Esophagus squamous epithelium (tissue), 5 donors: ENCODE measurements at regions not wholly inside any gene's neighbourhood (a gene's known extent, or its start where the extent isn't known, plus 50 kb on each side); places are given as distances from the start of the nearest gene placed in this dataset.
A peak's percentile ranks its signal among the peaks of the same experiment; 100 is the strongest.

Source experiments
- DNase-seq: peaks from one replicate; lab custom pipeline; 2025; lab: John Stamatoyannopoulos, UW
- H3K27ac ChIP-seq, 4 donors: fragments of 200-600 bp; sonication (generic); one replicate each; pipeline ENCODE4 v1.5.1; 2016 to 2019; ENCODE audit warnings: mild to moderate bottlenecking in 1 of 4
- H3K27me3 ChIP-seq, 4 donors: fragments of 200-600 bp; sonication (generic); 1 replicate in 3 of 4; 2 replicates in 1 of 4; pipeline versions ENCODE4 v1.5.1 to v1.6.0; 2017 to 2021; ENCODE audit warnings: antibody characterized with exemption in 1 of 4
- H3K36me3 ChIP-seq, 3 donors: fragments of 200-600 bp; sonication (generic); one replicate each; pipeline ENCODE4 v1.5.1; 2016 to 2019
- H3K4me1 ChIP-seq, 3 donors: fragments of 200-600 bp; sonication (generic); one replicate each; pipeline ENCODE4 v1.5.1; 2017 to 2019
- H3K4me3 ChIP-seq, 4 donors: fragments of 200-600 bp; sonication (generic); 1 replicate in 3 of 4; 2 replicates in 1 of 4; pipeline ENCODE4 v1.5.1; 2016 to 2019; ENCODE audit warnings: mild to moderate bottlenecking in 2 of 4, moderate library complexity in 1 of 4
- H3K9me3 ChIP-seq, 3 donors: fragments of 200-600 bp; sonication (generic); one replicate each; pipeline ENCODE4 v1.5.1; 2016 to 2019
- POLR2A ChIP-seq, 4 donors: fragments of 450-650 bp; IDR thresholded peaks; one replicate each; pipeline ENCODE4 v1.6.1; 2017; ENCODE audit warnings: antibody characterized with exemption in 4 of 4, mild to moderate bottlenecking in 4 of 4, moderate library complexity in 3 of 4
- WGBS, 2 donors: methylation state at CpG; one replicate each; pipeline ENCODE4 v1.1.5; 2018; 5-methylcytosine and 5-hydroxymethylcytosine counted together
- intact Hi-C: fragments of 100-400 bp; cut with DNase I; formaldehyde crosslinking; loops from one replicate; pipeline ENCODE4 v1.15.0; 2022
- TF ChIP-seq, protein P1 (sequence below), 6 experiments: fragments of 450-650 bp in 4 of 6; fragments of 200-600 bp in 2 of 6; sonication (generic) in 2 of 6; IDR thresholded peaks; one replicate each; pipeline ENCODE4 v1.5.1; 2016 to 2019; ENCODE audit warnings: antibody characterized with exemption in 6 of 6, mild to moderate bottlenecking in 4 of 6, moderate library complexity in 4 of 6
- donor health status: DM: yes; HTN: yes; CAD: no.

DNA sequence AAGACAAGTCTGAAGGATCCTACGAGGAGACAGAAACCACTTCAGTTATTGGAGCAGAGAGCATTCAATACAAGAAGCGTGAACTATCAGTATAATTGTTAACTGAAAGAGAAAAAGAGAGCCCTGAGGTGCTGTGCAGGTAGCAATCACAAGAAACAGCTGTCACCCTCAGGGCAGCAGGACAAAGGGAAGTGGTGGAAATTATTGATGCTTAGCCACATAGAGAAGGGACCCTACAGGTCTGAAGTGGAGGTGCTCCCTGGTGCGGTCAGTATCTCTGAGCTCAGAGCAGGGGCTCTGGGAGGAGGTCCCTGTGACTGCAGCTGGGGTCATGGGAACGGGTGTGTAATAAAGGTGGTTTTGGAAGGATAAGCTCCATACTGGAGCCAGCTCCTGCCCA is 97.8 kb upstream of the KLF6 start:
- intact Hi-C loops, result no loop called here
- DNase-seq, result no peak

DNA sequence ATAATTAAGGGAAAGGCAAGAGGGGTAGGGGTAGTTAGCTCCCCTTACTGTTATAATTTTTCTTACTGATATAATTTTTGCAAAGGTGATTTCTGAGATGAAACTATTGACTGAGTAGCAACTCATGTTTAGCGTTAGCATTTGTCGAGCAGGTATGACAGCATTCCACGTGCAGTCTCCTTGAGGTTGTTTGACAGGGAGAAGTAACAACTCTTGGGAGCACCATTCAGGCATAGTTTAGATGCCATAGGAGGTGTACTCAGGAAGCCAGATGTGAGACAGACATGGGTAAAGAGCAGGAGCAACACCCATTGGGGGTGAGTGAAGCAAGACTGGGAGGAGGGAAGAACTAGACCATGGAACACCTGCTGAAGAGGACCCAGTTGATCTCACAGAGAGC is 96.6 kb upstream of the KLF6 start:
- peak overlapping the region in 1 of 4 donors; percentile 21 for H3K27ac ChIP-seq
- no peaks in the 10 kb centered on the region for H3K9me3 ChIP-seq
- 54 to 97% methylated on average over 3 of the region's 3 CpGs for WGBS, 2 donors
- H3K27me3 ChIP-seq, result no peaks in the 10 kb centered on the region
- TF ChIP-seq POLR2A (IDR thresholded peaks at IDR 0.05), result no peak
- TF ChIP-seq, protein P1, sequence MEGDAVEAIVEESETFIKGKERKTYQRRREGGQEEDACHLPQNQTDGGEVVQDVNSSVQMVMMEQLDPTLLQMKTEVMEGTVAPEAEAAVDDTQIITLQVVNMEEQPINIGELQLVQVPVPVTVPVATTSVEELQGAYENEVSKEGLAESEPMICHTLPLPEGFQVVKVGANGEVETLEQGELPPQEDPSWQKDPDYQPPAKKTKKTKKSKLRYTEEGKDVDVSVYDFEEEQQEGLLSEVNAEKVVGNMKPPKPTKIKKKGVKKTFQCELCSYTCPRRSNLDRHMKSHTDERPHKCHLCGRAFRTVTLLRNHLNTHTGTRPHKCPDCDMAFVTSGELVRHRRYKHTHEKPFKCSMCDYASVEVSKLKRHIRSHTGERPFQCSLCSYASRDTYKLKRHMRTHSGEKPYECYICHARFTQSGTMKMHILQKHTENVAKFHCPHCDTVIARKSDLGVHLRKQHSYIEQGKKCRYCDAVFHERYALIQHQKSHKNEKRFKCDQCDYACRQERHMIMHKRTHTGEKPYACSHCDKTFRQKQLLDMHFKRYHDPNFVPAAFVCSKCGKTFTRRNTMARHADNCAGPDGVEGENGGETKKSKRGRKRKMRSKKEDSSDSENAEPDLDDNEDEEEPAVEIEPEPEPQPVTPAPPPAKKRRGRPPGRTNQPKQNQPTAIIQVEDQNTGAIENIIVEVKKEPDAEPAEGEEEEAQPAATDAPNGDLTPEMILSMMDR (IDR thresholded peaks at IDR 0.05), result no peak
- H3K36me3 ChIP-seq, result no peaks in the 10 kb centered on the region
- no peak for DNase-seq
- intact Hi-C loops, result no loop called here
- no peak overlapping the region for H3K4me3 ChIP-seq
- H3K4me1 ChIP-seq, result peaks cover 5 to 19% (median 7%) of the 10 kb centered on the region in 3 donors

More for the DNA sequence above, 97.8 kb upstream of the KLF6 start:
- Histone ChIP-seq H3K9me3 (no peaks in the 10 kb centered on the region), H3K27me3 (no peaks in the 10 kb centered on the region), H3K4me1 (peaks cover 0 to 24% (median 11%) of the 10 kb centered on the region in 3 donors), H3K4me3 (no peak overlapping the region), H3K27ac (no peak overlapping the region), H3K36me3 (no peaks in the 10 kb centered on the region)
- TF ChIP-seq, protein P1 (IDR thresholded peaks at IDR 0.05), result no peak
- TF ChIP-seq POLR2A (IDR thresholded peaks at IDR 0.05), result no peak
- WGBS, 2 donors, result 90 to 96% methylated on average over 4 of the region's 4 CpGs

DNA sequence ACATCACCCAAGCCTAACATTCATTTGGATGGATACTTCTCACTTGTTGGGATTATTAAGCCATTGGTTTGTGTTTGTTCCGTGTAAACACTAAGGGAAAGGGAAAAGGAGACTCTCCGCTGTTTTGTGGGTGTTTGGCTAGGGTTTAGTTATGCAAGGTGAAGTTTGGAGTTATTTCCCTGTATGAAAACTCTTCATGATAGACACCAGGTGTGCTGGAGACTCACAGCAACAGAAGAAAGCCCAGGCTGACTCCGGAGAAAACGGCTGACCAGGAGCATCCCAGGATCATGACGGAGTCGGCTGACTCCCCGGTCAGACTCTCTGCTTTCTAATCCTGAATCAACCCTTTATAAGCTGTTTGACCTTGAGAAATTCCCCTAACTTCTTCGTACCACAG is 94.1 kb upstream of the KLF6 start:
- H3K27ac ChIP-seq, result no peak overlapping the region
- H3K27me3 ChIP-seq, result no peaks in the 10 kb centered on the region
- intact Hi-C loops, result no loop called here
- peaks cover 5 to 32% (median 16%) of the 10 kb centered on the region in 3 donors for H3K4me1 ChIP-seq
- H3K36me3 ChIP-seq, result no peaks in the 10 kb centered on the region
- no peak overlapping the region for H3K4me3 ChIP-seq
- no peak for TF ChIP-seq POLR2A (IDR thresholded peaks at IDR 0.05)
- TF ChIP-seq, protein P1 (IDR thresholded peaks at IDR 0.05), result no peak
- no peak for DNase-seq
- no peaks in the 10 kb centered on the region for H3K9me3 ChIP-seq
- WGBS, 2 donors, result 68 to 78% methylated on average over 8 of the region's 8 CpGs

DNA sequence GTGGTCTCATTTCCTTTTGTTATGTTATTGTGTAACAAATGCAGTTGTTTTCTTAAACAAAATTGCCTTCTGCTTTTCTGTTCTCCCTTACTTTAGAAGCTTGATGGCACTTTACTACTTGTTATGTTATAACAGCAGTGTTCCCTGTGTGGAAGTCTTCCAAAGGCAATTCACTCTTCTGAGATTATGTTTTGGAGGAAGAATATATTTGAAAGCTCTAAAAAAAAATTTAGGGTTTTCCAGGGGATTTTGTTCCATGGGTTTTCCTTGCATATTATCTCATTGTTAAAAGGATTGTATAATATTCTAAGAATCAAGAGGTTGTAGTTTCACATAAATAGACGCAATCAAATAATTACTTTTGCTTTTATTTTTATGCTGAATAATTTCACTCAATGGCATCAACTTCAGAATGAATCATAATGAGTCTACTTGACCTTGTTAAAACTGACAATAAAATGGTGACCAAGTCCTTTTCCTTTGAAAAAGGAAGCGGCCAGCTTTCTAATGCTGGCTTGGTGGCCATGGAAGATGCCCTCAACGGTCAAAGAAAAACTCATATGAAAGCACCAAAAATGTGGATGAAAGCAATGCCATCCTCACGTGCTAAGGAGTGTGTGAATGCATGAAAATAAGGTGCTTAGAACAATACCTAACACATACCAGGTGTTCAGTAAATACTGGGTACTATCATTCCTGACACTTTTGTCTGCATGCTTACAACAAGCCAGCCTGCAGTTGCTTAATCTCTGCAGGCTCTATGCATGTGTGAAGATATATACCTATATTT is 92.4 kb upstream of the KLF6 start:
- WGBS, 2 donors, result 51 to 55% methylated on average over 4 of the region's 4 CpGs
- H3K4me3 ChIP-seq, result peak overlapping the region in 1 of 4 donors; percentile 9
- H3K9me3 ChIP-seq, result no peaks in the 10 kb centered on the region
- DNase-seq, result no peak
- peaks cover 5 to 35% (median 17%) of the 10 kb centered on the region in 3 donors for H3K4me1 ChIP-seq
- no peaks in the 10 kb centered on the region for H3K27me3 ChIP-seq
- H3K36me3 ChIP-seq, result no peaks in the 10 kb centered on the region
- intact Hi-C loops, result no loop called here
- H3K27ac ChIP-seq, result peak overlapping the region in 3 of 4 donors; percentile 12 to 51 (median 45)
- no peak for TF ChIP-seq POLR2A (IDR thresholded peaks at IDR 0.05)
- TF ChIP-seq, protein P1 (IDR thresholded peaks at IDR 0.05), result no peak

DNA sequence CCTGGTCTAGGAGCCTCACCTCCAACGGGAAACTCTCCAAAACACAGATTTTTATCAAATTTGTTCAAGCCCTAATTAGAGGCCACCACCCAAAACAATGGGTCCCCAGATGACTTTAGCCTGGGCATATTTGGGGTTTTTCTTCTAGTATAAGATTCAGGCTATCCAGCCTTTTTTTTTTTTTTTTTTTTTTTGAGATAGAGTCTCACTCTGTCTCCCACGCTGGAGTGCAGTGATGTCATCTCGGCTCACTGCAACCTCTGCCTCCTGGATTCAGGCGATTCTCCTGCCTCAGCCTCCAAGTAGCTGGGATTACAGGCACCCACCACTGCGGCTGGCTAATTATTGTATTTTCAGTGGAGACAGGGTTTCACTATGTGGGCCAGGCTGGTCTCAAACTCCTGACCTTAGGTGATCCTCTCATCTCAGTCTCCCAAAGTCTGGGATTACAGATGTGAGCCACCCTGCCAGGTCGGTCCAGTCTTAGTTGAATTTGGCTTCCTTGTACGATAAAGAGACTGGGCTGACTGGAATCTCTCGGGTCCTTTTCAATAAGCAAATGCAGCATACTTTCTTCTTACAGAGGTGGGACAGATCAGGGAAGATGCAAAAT is 91.4 kb upstream of the KLF6 start:
- 64 to 76% methylated on average over 6 to 7 of the region's 8 CpGs for WGBS, 2 donors

More for the DNA sequence above, 91.4 kb upstream of the KLF6 start:
- intact Hi-C loops, result no loop called here
- TF ChIP-seq, protein P1 (IDR thresholded peaks at IDR 0.05), result no peak
- TF ChIP-seq POLR2A (IDR thresholded peaks at IDR 0.05), result no peak
- Histone ChIP-seq H3K36me3 (no peaks in the 10 kb centered on the region), H3K27ac (peak overlapping the region; percentile 12 to 70 (median 50)), H3K4me1 (peaks cover 5 to 35% (median 17%) of the 10 kb centered on the region in 3 donors), H3K9me3 (no peaks in the 10 kb centered on the region), H3K27me3 (no peaks in the 10 kb centered on the region), H3K4me3 (no peak overlapping the region)
- DNase-seq, result no peak
